ENCODE measurements at regions not wholly inside any gene's neighbourhood (a gene's known extent, or its start where the extent isn't known, plus 50 kb on each side); places are given as distances from the start of the nearest gene placed in this dataset.

DNA sequence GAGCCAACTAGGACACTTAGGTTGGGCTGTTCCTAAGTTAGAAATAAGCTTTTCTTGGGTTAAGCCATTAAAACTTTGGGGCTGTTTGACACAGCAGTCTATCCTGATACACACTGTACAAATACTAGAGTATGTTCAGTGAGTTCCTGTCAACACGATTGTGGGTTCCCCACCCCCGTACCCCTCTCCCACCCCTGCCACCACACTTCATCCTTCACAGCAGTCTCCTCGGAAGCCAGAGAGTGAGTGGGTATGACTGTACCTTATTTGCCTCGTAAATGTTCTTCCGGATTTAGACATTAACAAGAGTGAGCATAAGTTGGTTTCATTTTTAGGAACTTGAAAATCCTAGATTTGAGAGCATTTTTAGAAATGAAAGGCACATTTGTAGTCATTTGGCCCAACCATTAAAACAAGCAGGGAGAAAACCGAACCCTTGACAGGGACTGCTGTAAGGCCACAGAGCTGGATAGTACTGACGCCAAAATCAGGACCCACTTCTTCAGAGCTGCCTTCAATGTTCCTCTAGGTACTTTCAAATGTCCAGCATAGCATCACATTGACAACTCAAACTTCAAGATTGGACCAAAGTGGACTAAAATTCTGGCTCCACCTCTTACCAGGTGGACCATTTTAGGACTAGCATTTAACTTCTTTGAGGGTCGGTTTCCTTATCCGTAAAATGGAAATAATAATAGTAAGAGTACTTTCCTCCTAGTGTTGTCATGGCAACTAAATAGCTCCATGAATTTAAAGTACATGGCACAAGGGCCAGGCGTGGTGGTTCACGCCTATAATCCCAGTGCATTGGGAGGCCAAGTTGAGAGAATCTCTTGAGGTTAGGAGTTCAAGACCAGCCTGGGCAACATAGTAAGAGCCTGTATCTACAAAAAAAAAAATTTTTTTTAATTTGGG lies 166.3 kb upstream of the SERTAD2 start:
- TF ChIP-seq, protein P1, sequence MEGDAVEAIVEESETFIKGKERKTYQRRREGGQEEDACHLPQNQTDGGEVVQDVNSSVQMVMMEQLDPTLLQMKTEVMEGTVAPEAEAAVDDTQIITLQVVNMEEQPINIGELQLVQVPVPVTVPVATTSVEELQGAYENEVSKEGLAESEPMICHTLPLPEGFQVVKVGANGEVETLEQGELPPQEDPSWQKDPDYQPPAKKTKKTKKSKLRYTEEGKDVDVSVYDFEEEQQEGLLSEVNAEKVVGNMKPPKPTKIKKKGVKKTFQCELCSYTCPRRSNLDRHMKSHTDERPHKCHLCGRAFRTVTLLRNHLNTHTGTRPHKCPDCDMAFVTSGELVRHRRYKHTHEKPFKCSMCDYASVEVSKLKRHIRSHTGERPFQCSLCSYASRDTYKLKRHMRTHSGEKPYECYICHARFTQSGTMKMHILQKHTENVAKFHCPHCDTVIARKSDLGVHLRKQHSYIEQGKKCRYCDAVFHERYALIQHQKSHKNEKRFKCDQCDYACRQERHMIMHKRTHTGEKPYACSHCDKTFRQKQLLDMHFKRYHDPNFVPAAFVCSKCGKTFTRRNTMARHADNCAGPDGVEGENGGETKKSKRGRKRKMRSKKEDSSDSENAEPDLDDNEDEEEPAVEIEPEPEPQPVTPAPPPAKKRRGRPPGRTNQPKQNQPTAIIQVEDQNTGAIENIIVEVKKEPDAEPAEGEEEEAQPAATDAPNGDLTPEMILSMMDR (IDR thresholded peaks at IDR 0.05): no peak
- TF ChIP-seq POLR2AphosphoS5 (IDR thresholded peaks at IDR 0.05; ENCODE audit: low read depth, low read length) (no peak), SIN3A (IDR thresholded peaks at IDR 0.05; ENCODE audit: borderline replicate concordance, insufficient read depth, low read depth, low read length) (no peak), TCF7L2 (IDR thresholded peaks at IDR 0.05; ENCODE audit: low read depth, low read length) (no peak)
- TF ChIP-seq, protein P2, sequence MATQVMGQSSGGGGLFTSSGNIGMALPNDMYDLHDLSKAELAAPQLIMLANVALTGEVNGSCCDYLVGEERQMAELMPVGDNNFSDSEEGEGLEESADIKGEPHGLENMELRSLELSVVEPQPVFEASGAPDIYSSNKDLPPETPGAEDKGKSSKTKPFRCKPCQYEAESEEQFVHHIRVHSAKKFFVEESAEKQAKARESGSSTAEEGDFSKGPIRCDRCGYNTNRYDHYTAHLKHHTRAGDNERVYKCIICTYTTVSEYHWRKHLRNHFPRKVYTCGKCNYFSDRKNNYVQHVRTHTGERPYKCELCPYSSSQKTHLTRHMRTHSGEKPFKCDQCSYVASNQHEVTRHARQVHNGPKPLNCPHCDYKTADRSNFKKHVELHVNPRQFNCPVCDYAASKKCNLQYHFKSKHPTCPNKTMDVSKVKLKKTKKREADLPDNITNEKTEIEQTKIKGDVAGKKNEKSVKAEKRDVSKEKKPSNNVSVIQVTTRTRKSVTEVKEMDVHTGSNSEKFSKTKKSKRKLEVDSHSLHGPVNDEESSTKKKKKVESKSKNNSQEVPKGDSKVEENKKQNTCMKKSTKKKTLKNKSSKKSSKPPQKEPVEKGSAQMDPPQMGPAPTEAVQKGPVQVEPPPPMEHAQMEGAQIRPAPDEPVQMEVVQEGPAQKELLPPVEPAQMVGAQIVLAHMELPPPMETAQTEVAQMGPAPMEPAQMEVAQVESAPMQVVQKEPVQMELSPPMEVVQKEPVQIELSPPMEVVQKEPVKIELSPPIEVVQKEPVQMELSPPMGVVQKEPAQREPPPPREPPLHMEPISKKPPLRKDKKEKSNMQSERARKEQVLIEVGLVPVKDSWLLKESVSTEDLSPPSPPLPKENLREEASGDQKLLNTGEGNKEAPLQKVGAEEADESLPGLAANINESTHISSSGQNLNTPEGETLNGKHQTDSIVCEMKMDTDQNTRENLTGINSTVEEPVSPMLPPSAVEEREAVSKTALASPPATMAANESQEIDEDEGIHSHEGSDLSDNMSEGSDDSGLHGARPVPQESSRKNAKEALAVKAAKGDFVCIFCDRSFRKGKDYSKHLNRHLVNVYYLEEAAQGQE (IDR thresholded peaks at IDR 0.05; ENCODE audit: insufficient read depth in 1 of 2, low read depth in 2 of 2, low read length in 1 of 2): no peak
